Right atrium auricular region (tissue), 2 donors: ENCODE measurements at regions not wholly inside any gene's neighbourhood (a gene's known extent, or its start where the extent isn't known, plus 50 kb on each side); places are given as distances from the start of the nearest gene placed in this dataset.

Experiments used
- DNase-seq: peaks from one replicate; pipeline ENCODE4 v3.0.0-alpha.2; 2019; ENCODE audit warnings: low spot score
- H3K27ac ChIP-seq, 2 donors: fragments of 200-600 bp; sonication (generic); 1 replicate in 1 of 2; 2 replicates in 1 of 2; pipeline ENCODE4 v1.5.1; 2016 to 2019
- H3K27me3 ChIP-seq, 2 donors: fragments of 200-600 bp; sonication (generic); one replicate each; pipeline versions ENCODE4 v1.5.1 to v1.6.0; 2017 to 2019
- H3K36me3 ChIP-seq: fragments of 200-600 bp; sonication (generic); one replicate; pipeline ENCODE4 v1.5.1; 2016
- H3K4me1 ChIP-seq, 2 donors: fragments of 200-600 bp; sonication (generic); one replicate each; pipeline versions ENCODE4 v1.5.1 to v1.6.0; 2017 to 2019
- H3K4me3 ChIP-seq, 2 donors: fragments of 200-600 bp; sonication (generic); 1 replicate in 1 of 2; 2 replicates in 1 of 2; pipeline ENCODE4 v1.5.1; 2017 to 2019; ENCODE audit warnings: mild to moderate bottlenecking in 1 of 2, moderate library complexity in 1 of 2
- H3K9me3 ChIP-seq, 2 donors: fragments of 200-600 bp; sonication (generic); one replicate each; pipeline ENCODE4 v1.5.1; 2019
- CTCF ChIP-seq, 2 donors: fragments of 200-600 bp; sonication (generic); IDR thresholded peaks; one replicate each; pipeline ENCODE4 v1.5.1; 2019; ENCODE audit warnings: antibody characterized with exemption in 2 of 2

- TF ChIP-seq CTCF (IDR thresholded peaks at IDR 0.05), result no peak
- no peaks in the 10 kb centered on the region for H3K27me3 ChIP-seq
- no peaks in the 10 kb centered on the region for H3K36me3 ChIP-seq
- H3K4me3 ChIP-seq, result no peak overlapping the region
- no peak overlapping the region for H3K27ac ChIP-seq
- no peak for DNase-seq
- no peaks in the 10 kb centered on the region for H3K9me3 ChIP-seq
- H3K4me1 ChIP-seq, result no peaks in the 10 kb centered on the region
Observed at GRCh38 chr6:85749236-85749635, 106.5 kb upstream of the SYNCRIP start.

- H3K9me3 ChIP-seq, result no peaks in the 10 kb centered on the region
Observed at GRCh38 chr6:85747666-85748065, 105.0 kb upstream of the SYNCRIP start.

GRCh38 chr6:85747093-85747492 lies 104.4 kb upstream of the SYNCRIP start:
- Histone ChIP-seq H3K4me1 (no peaks in the 10 kb centered on the region), H3K27me3 (no peaks in the 10 kb centered on the region), H3K4me3 (no peak overlapping the region), H3K36me3 (no peaks in the 10 kb centered on the region), H3K9me3 (peaks cover 0 to 3% of the 10 kb centered on the region in 2 donors), H3K27ac (no peak overlapping the region)
- DNase-seq, result no peak
- TF ChIP-seq CTCF (IDR thresholded peaks at IDR 0.05), result no peak

More at GRCh38 chr6:85747666-85748065, 105.0 kb upstream of the SYNCRIP start:
- Histone ChIP-seq H3K4me3 (no peak overlapping the region), H3K27me3 (no peaks in the 10 kb centered on the region), H3K36me3 (no peaks in the 10 kb centered on the region), H3K27ac (no peak overlapping the region), H3K4me1 (no peaks in the 10 kb centered on the region)
- no peak for TF ChIP-seq CTCF (IDR thresholded peaks at IDR 0.05)
- DNase-seq, result no peak

DNA sequence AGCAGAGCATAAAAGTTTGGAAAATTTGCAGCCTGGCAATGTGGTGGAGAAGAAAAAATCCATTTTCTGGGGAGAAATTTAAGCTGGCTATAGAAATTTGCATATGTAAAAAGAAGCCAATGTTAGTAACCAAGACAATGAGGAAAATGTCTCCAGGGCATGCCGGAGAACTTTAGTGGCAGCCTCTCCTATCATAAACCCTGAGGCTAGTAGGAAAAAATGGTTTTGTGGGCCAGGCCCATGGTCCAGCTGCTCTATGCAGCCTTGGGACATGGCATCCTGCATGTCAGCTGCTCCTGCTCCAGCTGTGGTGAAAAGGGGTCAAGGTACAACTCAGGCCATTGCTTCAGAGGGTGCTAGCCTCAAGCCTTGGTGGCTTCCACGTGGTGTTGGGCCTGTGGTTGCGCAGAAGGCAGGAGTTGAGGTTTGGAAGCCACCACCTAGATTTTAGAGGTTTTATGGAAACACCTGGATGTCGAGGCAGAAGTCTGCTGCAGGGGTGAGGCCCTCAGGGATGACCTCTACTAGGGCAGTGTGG lies 101.8 kb upstream of the SYNCRIP start:
- TF ChIP-seq CTCF (IDR thresholded peaks at IDR 0.05), result no peak
- H3K27ac ChIP-seq, result no peak overlapping the region
- no peaks in the 10 kb centered on the region for H3K4me1 ChIP-seq
- no peaks in the 10 kb centered on the region for H3K27me3 ChIP-seq
- H3K9me3 ChIP-seq, result peaks cover 0 to 5% of the 10 kb centered on the region in 2 donors
- DNase-seq, result no peak
- no peak overlapping the region for H3K4me3 ChIP-seq
- no peaks in the 10 kb centered on the region for H3K36me3 ChIP-seq

DNA sequence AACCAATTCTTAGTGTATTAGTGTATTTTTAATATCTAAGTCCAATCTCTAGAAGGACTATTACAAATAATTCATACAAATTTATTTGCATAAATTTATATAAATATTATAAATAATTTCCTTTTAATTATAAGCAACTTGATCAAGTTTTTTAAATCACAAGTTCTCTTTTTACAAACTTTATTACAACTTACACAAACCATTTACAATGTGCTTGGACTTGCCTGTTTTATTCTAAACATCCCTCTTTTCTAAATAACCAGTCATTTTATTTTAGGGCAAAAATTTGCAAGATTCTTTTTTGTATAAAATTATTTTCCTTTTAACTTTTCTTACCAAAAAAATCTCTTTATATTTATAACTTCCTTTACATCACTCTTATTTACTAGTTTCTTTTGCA lies 83.5 kb upstream of the SYNCRIP start:
- H3K4me1 ChIP-seq, result no peaks in the 10 kb centered on the region
- no peaks in the 10 kb centered on the region for H3K9me3 ChIP-seq
- no peak overlapping the region for H3K4me3 ChIP-seq
- no peak overlapping the region for H3K27ac ChIP-seq
- TF ChIP-seq CTCF (IDR thresholded peaks at IDR 0.05), result no peak
- no peaks in the 10 kb centered on the region for H3K36me3 ChIP-seq
- no peak for DNase-seq
- no peaks in the 10 kb centered on the region for H3K27me3 ChIP-seq

- DNase-seq, result no peak
- H3K4me3 ChIP-seq, result no peak overlapping the region
- no peak for TF ChIP-seq CTCF (IDR thresholded peaks at IDR 0.05)
- H3K9me3 ChIP-seq, result peaks cover 0 to 7% of the 10 kb centered on the region in 2 donors
- H3K4me1 ChIP-seq, result no peaks in the 10 kb centered on the region
- H3K27ac ChIP-seq, result no peak overlapping the region
- H3K36me3 ChIP-seq, result no peaks in the 10 kb centered on the region
- no peaks in the 10 kb centered on the region for H3K27me3 ChIP-seq
Observed at GRCh38 chr6:85715797-85716196, 73.1 kb upstream of the SYNCRIP start.
